ENCODE measurements at regions not wholly inside any gene's neighbourhood (a gene's known extent, or its start where the extent isn't known, plus 50 kb on each side); places are given as distances from the start of the nearest gene placed in this dataset.

GRCh38 chr3:19025441-19025840 lies 122.9 kb upstream of the KCNH8 start:
- no peak for TF ChIP-seq CTCF (IDR thresholded peaks at IDR 0.05; ENCODE audit: low read depth, low read length)
- no peak for TF ChIP-seq MAX (IDR thresholded peaks at IDR 0.05; ENCODE audit: low read depth, low read length)
- no peak for TF ChIP-seq POLR2A (IDR thresholded peaks at IDR 0.05; ENCODE audit: extremely low read depth, insufficient read length)

Measured in NB4 (cell line).